Panc1 (cell line): ENCODE measurements at regions not wholly inside any gene's neighbourhood (a gene's known extent, or its start where the extent isn't known, plus 50 kb on each side); places are given as distances from the start of the nearest gene placed in this dataset.

Experiments
- ATAC-seq: fragments of 200-7000 bp; cut with Tn5 transposase; 2 replicates; pipeline ENCODE4 v1.9.1; 2020; ENCODE audit warnings: mild to moderate bottlenecking, moderate library complexity
- BruUV-seq: library from RNA; stranded (reverse); fragments of 400-500 nt; replicated peaks from 2 replicates; lab custom pipeline; 2021; lab: Mats Ljungman, UMichigan
- CTCF ChIA-PET: fragments of 300-600 bp; sonication (Branson Sonifier 250); formaldehyde crosslinking; loops from one replicate; lab custom pipeline; 2022; ENCODE audit warnings: antibody characterized with exemption; lab: Charles Lee
- POLR2A ChIA-PET: fragments of 300-600 bp; sonication (Branson Sonifier 250); formaldehyde crosslinking; loops from one replicate; lab custom pipeline; 2022; ENCODE audit warnings: antibody characterized with exemption; lab: Charles Lee
- DNase-seq: peaks from one replicate; pipeline ENCODE4 v3.0.0-alpha.2; 2010; ENCODE audit warnings: low read depth, low spot score
- H3K27ac ChIP-seq: 2 replicates; pipeline ENCODE4 v1.5.1; 2011; ENCODE audit warnings: mild to moderate bottlenecking, low read length, inconsistent platforms
- H3K27me3 ChIP-seq: fragments of 200-500 bp; sonication (Bioruptor generic); 2 replicates; pipeline ENCODE4 v1.6.0; 2014; ENCODE audit warnings: low read length, inconsistent platforms; ENCODE audit not compliant: control insufficient read depth, insufficient read depth
- H3K36me3 ChIP-seq: fragments of 200-500 bp; sonication (Bioruptor generic); 2 replicates; pipeline ENCODE4 v1.5.1; 2014; ENCODE audit warnings: inconsistent platforms, mild to moderate bottlenecking, low read length, moderate library complexity; ENCODE audit not compliant: control insufficient read depth, insufficient read depth
- H3K4me1 ChIP-seq: 2 replicates; pipeline ENCODE4 v1.5.1; 2011; ENCODE audit warnings: inconsistent platforms, mild to moderate bottlenecking, low read length, moderate library complexity; ENCODE audit not compliant: control insufficient read depth, insufficient read depth
- H3K4me3 ChIP-seq, 2 experiments: 2 replicates each; pipeline ENCODE4 v1.5.1; 2011 to 2012; ENCODE audit warnings: low read depth in 2 of 2, low read length in 2 of 2, mild to moderate bottlenecking in 2 of 2, inconsistent platforms in 1 of 2, moderate library complexity in 1 of 2
- H3K9me3 ChIP-seq: fragments of 200-500 bp; sonication (Bioruptor generic); 2 replicates; pipeline ENCODE4 v1.5.1; 2014; ENCODE audit warnings: low read depth, mild to moderate bottlenecking, inconsistent platforms, low read length, moderate library complexity; ENCODE audit not compliant: control insufficient read depth, insufficient read depth
- CTCF ChIP-seq: fragments of 450-650 bp; IDR thresholded peaks from 2 replicates; pipeline ENCODE4 v1.5.1; 2017; ENCODE audit warnings: mild to moderate bottlenecking
- POLR2AphosphoS5 ChIP-seq: IDR thresholded peaks from 2 replicates; pipeline ENCODE4 v1.6.1; 2012; ENCODE audit warnings: mild to moderate bottlenecking, low read depth, low read length, moderate library complexity
- REST ChIP-seq, 2 experiments: IDR thresholded peaks; 2 replicates each; pipeline ENCODE4 v1.6.1; 2011 to 2012; ENCODE audit warnings: low read depth in 2 of 2, control low read depth in 1 of 2, low read length in 1 of 2, mild to moderate bottlenecking in 1 of 2, moderate library complexity in 1 of 2; ENCODE audit not compliant: insufficient read depth in 1 of 2
- SIN3A ChIP-seq: IDR thresholded peaks from 2 replicates; pipeline ENCODE4 v1.6.1; 2012; ENCODE audit warnings: low read depth, mild to moderate bottlenecking, low read length, moderate library complexity, borderline replicate concordance; ENCODE audit not compliant: insufficient read depth
- TCF7L2 ChIP-seq: IDR thresholded peaks from 2 replicates; pipeline ENCODE4 v1.6.1; 2011; ENCODE audit warnings: mild to moderate bottlenecking, low read depth, low read length, inconsistent platforms
- in situ Hi-C: cut with HindIII; loops from 2 replicates; pipeline ENCODE4 v1.10.0; 2016; ENCODE audit warnings: low sequenced_read_pairs, low pct_unique_long_range_greater_than_20kb
- intact Hi-C: fragments of 100-400 bp; cut with micrococcal nuclease; formaldehyde crosslinking; loops from one replicate; pipeline ENCODE4 v1.10.0; 2022; ENCODE audit not compliant: unreplicated experiment

GRCh38 chr2:117698819-117699218 is 115.7 kb upstream of the DDX18 start:
- no peaks in the 10 kb centered on the region for H3K4me1 ChIP-seq
- DNase-seq (no peak), ATAC-seq (no peak)
- POLR2A ChIA-PET: no interaction called here
- H3K27me3 ChIP-seq: no peaks in the 10 kb centered on the region
- no peaks in the 10 kb centered on the region for H3K9me3 ChIP-seq
- intact Hi-C loops: no loop called here
- in situ Hi-C loops: no loop called here
- H3K36me3 ChIP-seq: no peaks in the 10 kb centered on the region
- TF ChIP-seq CTCF (no peak), TCF7L2 (no peak), POLR2AphosphoS5 (no peak), REST (IDR thresholded peaks at IDR 0.05; ENCODE audit: insufficient read depth in 1 of 2, low read depth in 2 of 2, low read length in 1 of 2) (no peak), SIN3A (no peak)
- CTCF ChIA-PET: interaction anchor here (0.6 kb wide), 1 partner anchor 33 kb away, joined by 3 read pairs; no protein-coding TSS in a partner anchor
- no peak overlapping the region for H3K4me3 ChIP-seq
- H3K27ac ChIP-seq: no peak overlapping the region
- BruUV-seq: no TSS peak

- no peaks in the 10 kb centered on the region for H3K36me3 ChIP-seq
- H3K27me3 ChIP-seq: no peaks in the 10 kb centered on the region
- DNase-seq (no peak), ATAC-seq (no peak)
- intact Hi-C loops (no loop called here), in situ Hi-C loops (no loop called here)
- ChIA-PET POLR2A (no interaction called here), CTCF (no interaction called here)
- BruUV-seq: no TSS peak
- no peak overlapping the region for H3K4me3 ChIP-seq
- TF ChIP-seq POLR2AphosphoS5: no peak
- TF ChIP-seq REST (IDR thresholded peaks at IDR 0.05; ENCODE audit: insufficient read depth in 1 of 2, low read depth in 2 of 2, low read length in 1 of 2): no peak
- TF ChIP-seq TCF7L2: no peak
- TF ChIP-seq SIN3A: no peak
- TF ChIP-seq CTCF: no peak
- no peak overlapping the region for H3K27ac ChIP-seq
- H3K9me3 ChIP-seq: no peaks in the 10 kb centered on the region
- H3K4me1 ChIP-seq: no peaks in the 10 kb centered on the region
Measured at GRCh38 chr2:117700471-117700870, 114.0 kb upstream of the DDX18 start.
